Endothelial cell of umbilical vein (primary cell): ENCODE measurements at regions not wholly inside any gene's neighbourhood (a gene's known extent, or its start where the extent isn't known, plus 50 kb on each side); places are given as distances from the start of the nearest gene placed in this dataset.

ENCODE experiments used
- BruUV-seq: library from RNA; stranded (reverse); fragments of 400-500 nt; replicated peaks from 2 replicates; lab custom pipeline; 2021; lab: Mats Ljungman, UMichigan
- CTCF ChIA-PET: fragments of 300-600, 350-600 bp; sonication (Branson Sonifier 250); formaldehyde crosslinking; loops from one replicate; lab custom pipeline; 2021; ENCODE audit warnings: antibody characterized with exemption, inconsistent platforms; lab: Charles Lee
- POLR2A ChIA-PET: fragments of 300-600, 350-600 bp; sonication (Branson Sonifier 250); formaldehyde crosslinking; loops from one replicate; lab custom pipeline; 2021; ENCODE audit warnings: antibody characterized with exemption, inconsistent platforms; lab: Charles Lee
- DNase-seq: peaks from one replicate; pipeline ENCODE4 v3.0.0-alpha.2; 2011; ENCODE audit warnings: low read depth, low spot score
- FAIRE-seq: peaks from 2 replicates; lab custom pipeline; 2011; peaks lifted over from hg19 to GRCh38; lab: Jason Lieb, UNC
- H2AFZ ChIP-seq: 2 replicates; pipeline ENCODE4 v1.6.0; 2012; ENCODE audit warnings: low read depth, low read length, control low read depth, inconsistent platforms
- H3K27ac ChIP-seq: 2 replicates; pipeline ENCODE4 v1.5.1; 2011; ENCODE audit warnings: low read depth, mild to moderate bottlenecking, control low read depth, low read length, moderate library complexity; ENCODE audit not compliant: insufficient read depth
- H3K27me3 ChIP-seq, 2 experiments: 2 replicates each; pipeline versions ENCODE4 v1.6.0 to v1.6.1; 2011; ENCODE audit warnings: low read length in 2 of 2, mixed read lengths in 1 of 2; ENCODE audit not compliant: control insufficient read depth in 2 of 2, insufficient read depth in 2 of 2
- H3K36me3 ChIP-seq, 2 experiments: 2 replicates in 1 of 2; 3 replicates in 1 of 2; pipeline ENCODE4 v1.5.1; 2011; ENCODE audit warnings: low read length in 2 of 2, mild to moderate bottlenecking in 1 of 2, moderate library complexity in 1 of 2; ENCODE audit not compliant: control insufficient read depth in 2 of 2, insufficient read depth in 2 of 2; ENCODE audit errors: extremely low read depth in 1 of 2
- H3K4me1 ChIP-seq: 3 replicates; pipeline ENCODE4 v1.5.1; 2011; ENCODE audit warnings: mild to moderate bottlenecking, low read length; ENCODE audit not compliant: control insufficient read depth, insufficient read depth; ENCODE audit errors: extremely low read depth
- H3K4me2 ChIP-seq: 2 replicates; pipeline ENCODE4 v1.6.1; 2011; ENCODE audit warnings: low read length, control low read depth, mixed read lengths; ENCODE audit not compliant: insufficient read depth
- H3K4me3 ChIP-seq, 3 experiments: fragments of 200-600 bp in 1 of 3; sonication (generic), shearing (Covaris generic) in 1 of 3; replicated peaks in 1 of 3; 2 replicates each; pipeline ENCODE4 v1.5.1; 2011 to 2016; ENCODE audit warnings: control low read depth in 3 of 3, low read length in 3 of 3, mild to moderate bottlenecking in 2 of 3, inconsistent platforms in 1 of 3, low read depth in 1 of 3, moderate library complexity in 1 of 3; ENCODE audit not compliant: insufficient read depth in 1 of 3
- H3K79me2 ChIP-seq: 2 replicates; pipeline ENCODE4 v1.6.0; 2012; ENCODE audit warnings: low read length, inconsistent platforms; ENCODE audit not compliant: control insufficient read depth, insufficient read depth
- H3K9ac ChIP-seq: replicated peaks from 2 replicates; pipeline ENCODE3; 2011; ENCODE audit warnings: low read length, control low read depth; ENCODE audit not compliant: insufficient read depth; ENCODE audit errors: extremely low read depth
- H3K9me1 ChIP-seq: replicated peaks from 3 replicates; pipeline ENCODE4 v1.6.0; 2011; ENCODE audit warnings: mild to moderate bottlenecking, low read length; ENCODE audit not compliant: control insufficient read depth, insufficient read depth; ENCODE audit errors: extremely low read depth
- H3K9me3 ChIP-seq: replicated peaks from 2 replicates; pipeline ENCODE4 v1.5.1; 2012; ENCODE audit warnings: low read length, inconsistent platforms; ENCODE audit not compliant: control insufficient read depth, insufficient read depth
- H4K20me1 ChIP-seq: replicated peaks from 2 replicates; pipeline ENCODE3; 2011; ENCODE audit warnings: mild to moderate bottlenecking, low read length; ENCODE audit not compliant: control insufficient read depth, insufficient read depth; ENCODE audit errors: extremely low read depth
- EZH2 ChIP-seq: IDR thresholded peaks from 2 replicates; pipeline ENCODE4 v1.6.1; 2012; ENCODE audit warnings: borderline replicate concordance, low read depth, mild to moderate bottlenecking, moderate library complexity, low read length, inconsistent platforms; ENCODE audit not compliant: severe bottlenecking
- FOS ChIP-seq: IDR thresholded peaks from 2 replicates; pipeline ENCODE4 v1.6.1; 2011; ENCODE audit warnings: mild to moderate bottlenecking, low read length, moderate library complexity, borderline replicate concordance; ENCODE audit not compliant: insufficient read depth
- GATA2 ChIP-seq: IDR thresholded peaks from 2 replicates; pipeline ENCODE4 v1.7.0; 2011; ENCODE audit warnings: low read depth, mild to moderate bottlenecking, moderate library complexity, mixed read lengths, low read length; ENCODE audit not compliant: insufficient read length, insufficient read depth
- JUN ChIP-seq: IDR thresholded peaks from 2 replicates; pipeline ENCODE4 v1.6.1; 2011; ENCODE audit warnings: borderline replicate concordance, low read depth; ENCODE audit not compliant: insufficient read length, insufficient read depth
- MYC ChIP-seq: IDR thresholded peaks from one replicate; pipeline ENCODE4 v1.6.1; 2011; ENCODE audit warnings: mild to moderate bottlenecking, low read depth, low read length
- POLR2A ChIP-seq: IDR thresholded peaks from 2 replicates; pipeline ENCODE4 v1.6.1; 2012; ENCODE audit warnings: low read depth, mild to moderate bottlenecking, control low read depth, low read length
- POLR2AphosphoS5 ChIP-seq: IDR thresholded peaks from 2 replicates; pipeline ENCODE4 v1.6.1; 2012; ENCODE audit warnings: low read depth, mild to moderate bottlenecking, control low read depth, low read length, moderate library complexity; ENCODE audit not compliant: insufficient read depth
- dilution Hi-C: fragments of 300-500 bp; cut with MboI; formaldehyde crosslinking; loops from one replicate; pipeline ENCODE4 v1.15.0; 2019; ENCODE audit warnings: low sequenced_read_pairs; ENCODE audit not compliant: extremely low pct_ligation_motif_present
- intact Hi-C: fragments of 100-400 bp; cut with micrococcal nuclease; formaldehyde crosslinking; loops from one replicate; pipeline ENCODE4 v1.10.0; 2022
- TF ChIP-seq, protein P1 (sequence below), 2 donors: IDR thresholded peaks; 1 replicate in 1 of 2; 2 replicates in 1 of 2; pipeline ENCODE4 v1.5.1; 2011; ENCODE audit warnings: low read length in 2 of 2, mild to moderate bottlenecking in 2 of 2, moderate library complexity in 2 of 2, control low read depth in 1 of 2, inconsistent platforms in 1 of 2, low read depth in 1 of 2; ENCODE audit not compliant: insufficient read depth in 1 of 2; ENCODE audit errors: extremely low read depth in 1 of 2
- TF ChIP-seq, protein P2 (sequence below): IDR thresholded peaks from 2 replicates; pipeline ENCODE4 v1.6.1; 2011; ENCODE audit not compliant: insufficient read depth, insufficient read length

DNA sequence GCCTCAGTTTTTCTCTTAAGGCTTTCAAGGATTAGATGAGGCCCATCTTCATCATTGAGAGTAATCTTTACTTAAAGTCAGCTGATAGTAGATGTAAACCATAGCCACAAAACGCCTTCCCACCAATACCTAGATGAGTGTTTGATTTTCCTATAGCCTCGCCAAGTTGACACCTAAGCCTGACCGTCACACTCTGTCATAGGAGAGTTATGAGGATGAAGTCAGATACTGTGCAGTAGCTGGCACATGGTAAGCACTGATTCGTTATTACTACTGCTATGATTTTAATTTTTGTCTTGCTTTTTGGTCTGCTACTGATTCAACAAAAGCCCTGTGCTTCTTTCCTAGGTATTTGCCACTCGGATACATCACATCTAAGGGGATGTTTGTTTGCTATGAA lies 395.5 kb downstream of the RPS6KC1 start:
- dilution Hi-C loops = no loop called here
- no peak for DNase-seq
- Histone ChIP-seq H3K4me3 (no peak overlapping the region), H3K9ac (no peak overlapping the region), H3K4me2 (no peak overlapping the region), H3K9me1 (no peaks in the 10 kb centered on the region), H3K27me3 (no peaks in the 10 kb centered on the region), H3K9me3 (no peaks in the 10 kb centered on the region), H2AFZ (no peak overlapping the region), H3K4me1 (no peaks in the 10 kb centered on the region), H3K27ac (no peak overlapping the region), H3K36me3 (no peaks in the 10 kb centered on the region), H4K20me1 (no peaks in the 10 kb centered on the region), H3K79me2 (no peaks in the 10 kb centered on the region)
- ChIA-PET POLR2A (no interaction called here), CTCF (interaction anchor here (1.2 kb wide), 1 partner anchor 11 kb away, joined by 3 read pairs; no protein-coding TSS in a partner anchor)
- no peak for FAIRE-seq
- intact Hi-C loops = no loop called here
- BruUV-seq = no TSS peak
- TF ChIP-seq GATA2 = no peak
- TF ChIP-seq, protein P1, sequence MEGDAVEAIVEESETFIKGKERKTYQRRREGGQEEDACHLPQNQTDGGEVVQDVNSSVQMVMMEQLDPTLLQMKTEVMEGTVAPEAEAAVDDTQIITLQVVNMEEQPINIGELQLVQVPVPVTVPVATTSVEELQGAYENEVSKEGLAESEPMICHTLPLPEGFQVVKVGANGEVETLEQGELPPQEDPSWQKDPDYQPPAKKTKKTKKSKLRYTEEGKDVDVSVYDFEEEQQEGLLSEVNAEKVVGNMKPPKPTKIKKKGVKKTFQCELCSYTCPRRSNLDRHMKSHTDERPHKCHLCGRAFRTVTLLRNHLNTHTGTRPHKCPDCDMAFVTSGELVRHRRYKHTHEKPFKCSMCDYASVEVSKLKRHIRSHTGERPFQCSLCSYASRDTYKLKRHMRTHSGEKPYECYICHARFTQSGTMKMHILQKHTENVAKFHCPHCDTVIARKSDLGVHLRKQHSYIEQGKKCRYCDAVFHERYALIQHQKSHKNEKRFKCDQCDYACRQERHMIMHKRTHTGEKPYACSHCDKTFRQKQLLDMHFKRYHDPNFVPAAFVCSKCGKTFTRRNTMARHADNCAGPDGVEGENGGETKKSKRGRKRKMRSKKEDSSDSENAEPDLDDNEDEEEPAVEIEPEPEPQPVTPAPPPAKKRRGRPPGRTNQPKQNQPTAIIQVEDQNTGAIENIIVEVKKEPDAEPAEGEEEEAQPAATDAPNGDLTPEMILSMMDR (IDR thresholded peaks at IDR 0.05; ENCODE audit: extremely low read depth in 1 of 2, insufficient read depth in 1 of 2, low read depth in 1 of 2, low read length in 2 of 2) = no peak
- no peak for TF ChIP-seq POLR2A
- TF ChIP-seq, protein P2, sequence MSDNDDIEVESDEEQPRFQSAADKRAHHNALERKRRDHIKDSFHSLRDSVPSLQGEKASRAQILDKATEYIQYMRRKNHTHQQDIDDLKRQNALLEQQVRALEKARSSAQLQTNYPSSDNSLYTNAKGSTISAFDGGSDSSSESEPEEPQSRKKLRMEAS = no peak
- TF ChIP-seq JUN = no peak
- no peak for TF ChIP-seq MYC
- TF ChIP-seq FOS = no peak
- no peak for TF ChIP-seq POLR2AphosphoS5
- TF ChIP-seq EZH2 = no peak
